B cell (primary cell): ENCODE measurements at regions not wholly inside any gene's neighbourhood (a gene's known extent, or its start where the extent isn't known, plus 50 kb on each side); places are given as distances from the start of the nearest gene placed in this dataset.

Source experiments
- ATAC-seq: fragments of 200-7000 bp; cut with Tn5 transposase; one replicate; pipeline ENCODE4 v1.10.0; 2021; ENCODE audit warnings: low read depth, mild to moderate bottlenecking, moderate number of reproducible peaks, moderate library complexity
- CTCF ChIA-PET: fragments of 350-600 bp; sonication (Branson Sonifier 250); formaldehyde crosslinking; loops from one replicate; lab custom pipeline; 2021; ENCODE audit warnings: antibody characterized with exemption, inconsistent platforms; lab: Charles Lee
- POLR2A ChIA-PET: fragments of 350-600 bp; sonication (Branson Sonifier 250); formaldehyde crosslinking; loops from one replicate; lab custom pipeline; 2021; ENCODE audit warnings: antibody characterized with exemption; lab: Charles Lee
- DNase-seq: peaks from one replicate; pipeline ENCODE4 v3.0.0; 2013
- H2AFZ ChIP-seq: 2 replicates; pipeline ENCODE4 v1.6.1; 2012; ENCODE audit warnings: mild to moderate bottlenecking, low read depth, low read length; ENCODE audit not compliant: insufficient read depth, poor library complexity, severe bottlenecking
- H3K27ac ChIP-seq, 2 donors: 1 replicate in 1 of 2; 2 replicates in 1 of 2; pipeline ENCODE4 v1.5.1; 2012 to 2013; ENCODE audit warnings: low read length in 2 of 2, mild to moderate bottlenecking in 2 of 2, moderate library complexity in 1 of 2
- H3K27me3 ChIP-seq, 4 experiments: fragments of 200-600 bp in 1 of 4; sonication (generic) in 1 of 4; replicated peaks in 1 of 4; 1 replicate in 2 of 4; 2 replicates in 2 of 4; pipeline versions ENCODE4 v1.6.1 to v1.7.0; 2013 to 2016; ENCODE audit warnings: low read length in 3 of 4, mild to moderate bottlenecking in 2 of 4, mixed read lengths in 1 of 4, moderate library complexity in 1 of 4; ENCODE audit not compliant: insufficient read depth in 4 of 4, control insufficient read depth in 3 of 4; ENCODE audit errors: control extremely low read depth in 1 of 4
- H3K36me3 ChIP-seq, 2 experiments: replicated peaks in 1 of 2; 1 replicate in 1 of 2; 2 replicates in 1 of 2; pipeline versions ENCODE4 v1.6.1 to v1.7.1; 2013; ENCODE audit warnings: low read length in 1 of 2; ENCODE audit not compliant: insufficient read depth in 2 of 2, control insufficient read depth in 1 of 2; ENCODE audit errors: control extremely low read depth in 1 of 2, extremely low read depth in 1 of 2
- H3K4me1 ChIP-seq, 2 donors: fragments of 200-600 bp in 1 of 2; sonication (generic) in 1 of 2; 1 replicate in 1 of 2; 2 replicates in 1 of 2; pipeline versions ENCODE4 v1.5.1 to v1.6.1; 2013 to 2017; ENCODE audit warnings: low read length in 2 of 2; ENCODE audit not compliant: control insufficient read depth in 2 of 2, insufficient read depth in 2 of 2
- H3K4me2 ChIP-seq: replicated peaks from 2 replicates; pipeline ENCODE3; 2012; ENCODE audit warnings: mild to moderate bottlenecking, low read depth, low read length; ENCODE audit not compliant: poor library complexity, severe bottlenecking
- H3K4me3 ChIP-seq, 5 experiments: fragments of 200-600 bp in 1 of 5; sonication (generic) in 1 of 5; 1 replicate in 3 of 5; 2 replicates in 2 of 5; pipeline versions ENCODE4 v1.5.1 to v1.7.0; 2011 to 2016; ENCODE audit warnings: low read length in 4 of 5, mild to moderate bottlenecking in 4 of 5, low read depth in 2 of 5, control low read depth in 1 of 5, moderate library complexity in 1 of 5; ENCODE audit not compliant: insufficient read depth in 1 of 5; ENCODE audit errors: control extremely low read depth in 1 of 5, extremely low read depth in 1 of 5
- H3K79me2 ChIP-seq: fragments of 200-600 bp; sonication (generic); one replicate; pipeline ENCODE4 v1.6.0; 2016; ENCODE audit warnings: low read length; ENCODE audit not compliant: control insufficient read depth, insufficient read depth
- H3K9ac ChIP-seq: fragments of 200-600 bp; sonication (generic); 2 replicates; pipeline ENCODE4 v1.6.1; 2017; ENCODE audit warnings: mild to moderate bottlenecking, low read length, moderate library complexity
- H3K9me3 ChIP-seq, 3 donors: one replicate each; pipeline versions ENCODE4 v1.6.1 to v1.7.1; 2013; ENCODE audit warnings: low read length in 2 of 3; ENCODE audit not compliant: control insufficient read depth in 2 of 3, insufficient read depth in 1 of 3; ENCODE audit errors: control extremely low read depth in 1 of 3
- H4K20me1 ChIP-seq: 2 replicates; pipeline ENCODE4 v1.6.0; 2012; ENCODE audit warnings: mild to moderate bottlenecking, low read length; ENCODE audit not compliant: insufficient read depth, control insufficient read depth, poor library complexity, severe bottlenecking
- H3K27ac Mint-ChIP-seq: one replicate; pipeline ENCODE4 v1.8.0; 2021; ENCODE audit warnings: mixed read lengths
- H3K27me3 Mint-ChIP-seq: one replicate; pipeline ENCODE4 v1.8.0; 2021; ENCODE audit warnings: mixed read lengths
- H3K4me1 Mint-ChIP-seq: one replicate; pipeline ENCODE4 v1.8.0; 2021; ENCODE audit warnings: mixed read lengths
- H3K4me3 Mint-ChIP-seq: one replicate; pipeline ENCODE4 v1.8.0; 2021; ENCODE audit warnings: mixed read lengths
- H3K9me3 Mint-ChIP-seq: one replicate; pipeline ENCODE4 v1.8.0; 2022; ENCODE audit warnings: mixed read lengths; ENCODE audit not compliant: insufficient read depth
- EZH2 ChIP-seq: IDR thresholded peaks from 2 replicates; pipeline ENCODE4 v1.6.1; 2012; ENCODE audit warnings: borderline replicate concordance, low read depth, mild to moderate bottlenecking, moderate library complexity, low read length; ENCODE audit not compliant: insufficient read depth, poor library complexity, severe bottlenecking
- WGBS: methylation state at CpG from one replicate; pipeline ENCODE4 v1.1.5; 2013; ENCODE audit warnings: missing lambda C conversion rate; ENCODE audit not compliant: insufficient coverage; 5-methylcytosine and 5-hydroxymethylcytosine counted together
- intact Hi-C: fragments of 100-400 bp; cut with micrococcal nuclease; formaldehyde crosslinking; loops from one replicate; pipeline ENCODE4 v1.10.0; 2022
- TF ChIP-seq, protein P1 (sequence below): fragments of 200-600 bp; IDR thresholded peaks from one replicate; pipeline ENCODE4 v1.8.0; 2022; ENCODE audit warnings: antibody characterized with exemption, mild to moderate bottlenecking

GRCh38 chrX:151073767-151074166 lies 90.6 kb downstream of the HMGB3 start:
- ATAC-seq, result no peak
- Histone ChIP-seq H2AFZ (no peak overlapping the region), H3K27ac (no peak overlapping the region), H3K79me2 (no peaks in the 10 kb centered on the region), H3K36me3 (no peaks in the 10 kb centered on the region), H3K4me3 (no peak overlapping the region), H3K9me3 (no peaks in the 10 kb centered on the region), H3K4me1 (no peaks in the 10 kb centered on the region), H3K27me3 (no peaks in the 10 kb centered on the region), H3K9ac (no peak overlapping the region), H3K4me2 (no peak overlapping the region), H4K20me1 (no peaks in the 10 kb centered on the region)
- ChIA-PET POLR2A (no interaction called here), CTCF (no interaction called here)
- no peak for TF ChIP-seq EZH2
- peaks cover 7% of the 10 kb centered on the region for H3K27me3 Mint-ChIP-seq
- no peaks in the 10 kb centered on the region for H3K9me3 Mint-ChIP-seq
- no peak for DNase-seq
- intact Hi-C loops, result no loop called here
- no peak overlapping the region for H3K27ac Mint-ChIP-seq
- no peaks in the 10 kb centered on the region for H3K4me1 Mint-ChIP-seq
- no peak overlapping the region for H3K4me3 Mint-ChIP-seq
- WGBS, result 87% methylated on average over 3 of the region's 12 CpGs

GRCh38 chrX:151081016-151081415 lies 95.4 kb upstream of the GPR50 start:
- H3K4me3 ChIP-seq, result no peak overlapping the region
- intact Hi-C loops, result loop anchor here (5.0 kb wide), 1 partner anchor 184 kb away; the partner anchor contains the start of gene CD99L2
- H3K9me3 ChIP-seq, result no peaks in the 10 kb centered on the region
- ATAC-seq (no peak), DNase-seq (no peak)
- TF ChIP-seq, protein P1, sequence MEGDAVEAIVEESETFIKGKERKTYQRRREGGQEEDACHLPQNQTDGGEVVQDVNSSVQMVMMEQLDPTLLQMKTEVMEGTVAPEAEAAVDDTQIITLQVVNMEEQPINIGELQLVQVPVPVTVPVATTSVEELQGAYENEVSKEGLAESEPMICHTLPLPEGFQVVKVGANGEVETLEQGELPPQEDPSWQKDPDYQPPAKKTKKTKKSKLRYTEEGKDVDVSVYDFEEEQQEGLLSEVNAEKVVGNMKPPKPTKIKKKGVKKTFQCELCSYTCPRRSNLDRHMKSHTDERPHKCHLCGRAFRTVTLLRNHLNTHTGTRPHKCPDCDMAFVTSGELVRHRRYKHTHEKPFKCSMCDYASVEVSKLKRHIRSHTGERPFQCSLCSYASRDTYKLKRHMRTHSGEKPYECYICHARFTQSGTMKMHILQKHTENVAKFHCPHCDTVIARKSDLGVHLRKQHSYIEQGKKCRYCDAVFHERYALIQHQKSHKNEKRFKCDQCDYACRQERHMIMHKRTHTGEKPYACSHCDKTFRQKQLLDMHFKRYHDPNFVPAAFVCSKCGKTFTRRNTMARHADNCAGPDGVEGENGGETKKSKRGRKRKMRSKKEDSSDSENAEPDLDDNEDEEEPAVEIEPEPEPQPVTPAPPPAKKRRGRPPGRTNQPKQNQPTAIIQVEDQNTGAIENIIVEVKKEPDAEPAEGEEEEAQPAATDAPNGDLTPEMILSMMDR, result no peak
- no peak for TF ChIP-seq EZH2
- no peak overlapping the region for H3K4me2 ChIP-seq
- no peaks in the 10 kb centered on the region for H4K20me1 ChIP-seq
- peaks cover 5 to 8% of the 10 kb centered on the region in 2 donors for H3K4me1 ChIP-seq
- no peak overlapping the region for H2AFZ ChIP-seq
- peaks cover 8% of the 10 kb centered on the region for H3K4me1 Mint-ChIP-seq
- no peaks in the 10 kb centered on the region for H3K79me2 ChIP-seq
- no peak overlapping the region for H3K27ac ChIP-seq
- 96% methylated on average over 9 of the region's 9 CpGs for WGBS
- H3K27me3 Mint-ChIP-seq, result peaks cover 22% of the 10 kb centered on the region
- POLR2A ChIA-PET, result no interaction called here
- no peaks in the 10 kb centered on the region for H3K9me3 Mint-ChIP-seq
- CTCF ChIA-PET, result interaction anchor here (1.4 to 8.4 kb wide), 3 partner anchors 255 to 310 kb away, joined by 3 to 126 read pairs (median 12); no protein-coding TSS in a partner anchor
- H3K9ac ChIP-seq, result no peak overlapping the region
- H3K27ac Mint-ChIP-seq, result no peak overlapping the region
- H3K4me3 Mint-ChIP-seq, result no peak overlapping the region
- no peaks in the 10 kb centered on the region for H3K36me3 ChIP-seq
- peaks cover 0 to 13% (median 3%) of the 10 kb centered on the region in 4 experiments for H3K27me3 ChIP-seq
